Activated CD4-positive, alpha-beta T cell treated with anti-CD3 and anti-CD28 coated beads for 36 hours (primary cell): ENCODE measurements at regions not wholly inside any gene's neighbourhood (a gene's known extent, or its start where the extent isn't known, plus 50 kb on each side); places are given as distances from the start of the nearest gene placed in this dataset.

ENCODE experiments used
- ATAC-seq: fragments of 200-7000 bp; cut with Tn5 transposase; one replicate; pipeline ENCODE4 v1.10.0; 2021; ENCODE audit warnings: mild to moderate bottlenecking, moderate library complexity
- CTCF ChIA-PET: fragments of 350-600 bp; sonication (Branson Sonifier 250); formaldehyde crosslinking; loops from one replicate; lab custom pipeline; 2021; ENCODE audit warnings: antibody characterized with exemption; lab: Charles Lee
- POLR2A ChIA-PET: fragments of 350-600 bp; sonication (Branson Sonifier 250); formaldehyde crosslinking; loops from one replicate; lab custom pipeline; 2021; ENCODE audit warnings: antibody characterized with exemption, inconsistent platforms; lab: Charles Lee
- DNase-seq: peaks from one replicate; pipeline ENCODE4 v3.0.0-alpha.2; 2020
- H3K27ac Mint-ChIP-seq: one replicate; pipeline ENCODE4 v1.8.0; 2021; ENCODE audit warnings: mixed read lengths
- H3K27me3 Mint-ChIP-seq: one replicate; pipeline ENCODE4 v1.8.0; 2021; ENCODE audit warnings: mixed read lengths
- H3K36me3 Mint-ChIP-seq: one replicate; pipeline ENCODE4 v1.8.0; 2021; ENCODE audit warnings: low read depth, mixed read lengths
- H3K4me1 Mint-ChIP-seq: one replicate; pipeline ENCODE4 v1.8.0; 2021; ENCODE audit warnings: mixed read lengths
- H3K4me3 Mint-ChIP-seq: one replicate; pipeline ENCODE4 v1.8.0; 2021; ENCODE audit warnings: mild to moderate bottlenecking, moderate library complexity, mixed read lengths
- H3K9me3 Mint-ChIP-seq: one replicate; pipeline ENCODE4 v1.8.0; 2021; ENCODE audit warnings: low read depth, mixed read lengths
- intact Hi-C, 2 experiments: fragments of 100-400 bp; cut with DNase I in 1 of 2; cut with micrococcal nuclease in 1 of 2; formaldehyde crosslinking; loops; one replicate each; pipeline versions ENCODE4 v1.14.2 to v1.15.1; 2022 to 2024; cut with DNase I, micrococcal nuclease

GRCh38 chr2:39549718-39550464 is 112.8 kb upstream of the MAP4K3 start:
- Mint-ChIP-seq H3K9me3 (no peaks in the 10 kb centered on the region), H3K36me3 (no peaks in the 10 kb centered on the region), H3K4me1 (no peaks in the 10 kb centered on the region), H3K4me3 (no peak overlapping the region), H3K27me3 (peaks cover 3% of the 10 kb centered on the region), H3K27ac (no peak overlapping the region)
- CTCF ChIA-PET, result interaction anchor here (0.6 kb wide), 1 partner anchor 175 kb away, joined by 3 read pairs; no protein-coding TSS in a partner anchor
- ATAC-seq (no peak), DNase-seq (no peak)
- intact Hi-C loops, result no loop called here
- POLR2A ChIA-PET, result no interaction called here

DNA sequence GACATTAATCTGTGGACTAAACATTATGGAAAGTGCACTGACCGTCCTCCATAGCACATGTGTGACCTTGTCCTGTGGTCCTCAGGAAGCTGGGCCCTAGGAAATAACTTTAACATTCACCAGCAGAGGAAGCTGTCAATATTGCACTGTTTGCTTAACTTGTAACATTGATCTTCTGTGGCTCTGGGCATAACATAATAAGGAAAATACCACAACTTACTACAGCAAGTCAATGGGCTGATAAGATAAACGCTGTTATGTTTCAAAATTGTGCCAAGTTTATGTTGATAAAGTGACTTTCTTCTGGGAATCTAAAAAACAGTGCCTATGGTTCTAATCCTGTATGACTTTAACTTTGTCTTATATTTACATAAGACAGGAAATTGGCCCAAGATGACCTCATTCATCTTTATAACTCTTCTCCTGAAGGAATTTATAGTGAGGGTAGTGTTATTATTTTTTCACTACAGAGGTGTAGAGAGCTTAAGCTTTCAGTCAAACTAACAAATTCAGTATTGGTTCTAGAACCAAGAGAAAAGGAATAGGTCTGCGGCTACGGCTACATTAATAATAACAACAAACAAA is 113.7 kb upstream of the MAP4K3 start:
- Mint-ChIP-seq H3K4me3 (no peak overlapping the region), H3K36me3 (no peaks in the 10 kb centered on the region), H3K4me1 (no peaks in the 10 kb centered on the region), H3K9me3 (no peaks in the 10 kb centered on the region), H3K27ac (no peak overlapping the region), H3K27me3 (no peaks in the 10 kb centered on the region)
- DNase-seq, result no peak
- ChIA-PET POLR2A (no interaction called here), CTCF (no interaction called here)
- intact Hi-C loops, result no loop called here
- no peak for ATAC-seq

GRCh38 chr2:39558906-39559305 is 106.8 kb upstream of the TMEM178A start:
- ChIA-PET POLR2A (no interaction called here), CTCF (no interaction called here)

DNA sequence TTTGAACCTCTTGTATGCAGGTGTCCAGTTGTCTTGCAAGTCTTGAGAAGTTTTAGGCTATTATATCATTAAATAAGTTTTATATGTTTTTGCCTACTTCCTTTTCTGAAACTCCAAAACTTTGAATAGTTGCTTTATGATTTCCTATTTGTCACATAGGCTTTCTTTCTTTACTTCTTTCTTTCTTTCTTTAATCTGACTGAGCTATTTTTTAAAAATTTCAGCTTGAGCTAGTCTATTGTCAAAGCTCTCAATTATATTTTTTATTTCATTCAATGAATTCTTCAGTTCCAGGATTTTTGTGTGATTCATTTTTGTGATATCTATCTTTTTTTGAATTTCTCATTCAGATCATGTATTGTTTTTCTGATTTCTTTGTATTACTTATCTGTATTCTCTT is 102.1 kb upstream of the TMEM178A start:
- ATAC-seq (no peak), DNase-seq (no peak)
- Mint-ChIP-seq H3K4me1 (no peaks in the 10 kb centered on the region), H3K27me3 (no peaks in the 10 kb centered on the region), H3K4me3 (no peak overlapping the region), H3K36me3 (peaks cover 3% of the 10 kb centered on the region), H3K27ac (no peak overlapping the region), H3K9me3 (peaks cover 21% of the 10 kb centered on the region)
- ChIA-PET CTCF (no interaction called here), POLR2A (no interaction called here)
- intact Hi-C loops, result no loop called here

More at GRCh38 chr2:39558906-39559305, 106.8 kb upstream of the TMEM178A start:
- Mint-ChIP-seq H3K27me3 (no peaks in the 10 kb centered on the region), H3K36me3 (peaks cover 3% of the 10 kb centered on the region), H3K9me3 (peaks cover 18% of the 10 kb centered on the region), H3K27ac (no peak overlapping the region), H3K4me1 (no peaks in the 10 kb centered on the region), H3K4me3 (no peak overlapping the region)
- DNase-seq (no peak), ATAC-seq (no peak)
- intact Hi-C loops, result no loop called here

DNA sequence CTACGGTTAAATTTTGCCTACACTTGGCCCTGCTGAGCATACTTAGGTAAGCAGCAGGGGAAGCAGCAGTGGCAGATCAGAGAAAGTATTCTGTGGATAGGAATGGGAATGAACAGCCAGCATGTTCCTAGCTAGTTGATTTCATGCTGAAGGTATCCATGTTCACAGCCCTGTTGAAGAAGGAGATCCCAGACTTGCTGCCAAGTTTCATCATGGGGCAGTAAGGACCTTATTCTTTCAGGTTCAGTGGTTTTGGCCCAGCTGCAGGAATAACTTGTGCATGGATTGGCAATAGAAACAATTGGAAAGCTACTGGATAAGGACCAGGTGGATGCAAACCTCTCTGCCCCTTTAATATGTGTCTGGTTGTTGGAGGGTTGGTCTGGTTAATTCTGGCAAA is 98.2 kb upstream of the TMEM178A start:
- Mint-ChIP-seq H3K4me1 (no peaks in the 10 kb centered on the region), H3K27ac (no peak overlapping the region), H3K9me3 (peaks cover 16% of the 10 kb centered on the region), H3K4me3 (no peak overlapping the region), H3K27me3 (no peaks in the 10 kb centered on the region), H3K36me3 (peaks cover 3% of the 10 kb centered on the region)
- no peak for DNase-seq
- intact Hi-C loops, result no loop called here
- ChIA-PET CTCF (interaction anchor here (0.7 kb wide), 1 partner anchor 196 kb away, joined by 3 read pairs; no protein-coding TSS in a partner anchor), POLR2A (interaction anchor here (0.7 kb wide), 1 partner anchor 1145 kb away, joined by 3 read pairs; no protein-coding TSS in a partner anchor)
- no peak for ATAC-seq

GRCh38 chr2:39568116-39568515 is 97.6 kb upstream of the TMEM178A start:
- Mint-ChIP-seq H3K27me3 (no peaks in the 10 kb centered on the region), H3K4me3 (no peak overlapping the region), H3K36me3 (peaks cover 3% of the 10 kb centered on the region), H3K27ac (no peak overlapping the region), H3K9me3 (peaks cover 10% of the 10 kb centered on the region), H3K4me1 (no peaks in the 10 kb centered on the region)
- ChIA-PET POLR2A (no interaction called here), CTCF (no interaction called here)
- DNase-seq, result no peak
- intact Hi-C loops, result no loop called here
- no peak for ATAC-seq

DNA sequence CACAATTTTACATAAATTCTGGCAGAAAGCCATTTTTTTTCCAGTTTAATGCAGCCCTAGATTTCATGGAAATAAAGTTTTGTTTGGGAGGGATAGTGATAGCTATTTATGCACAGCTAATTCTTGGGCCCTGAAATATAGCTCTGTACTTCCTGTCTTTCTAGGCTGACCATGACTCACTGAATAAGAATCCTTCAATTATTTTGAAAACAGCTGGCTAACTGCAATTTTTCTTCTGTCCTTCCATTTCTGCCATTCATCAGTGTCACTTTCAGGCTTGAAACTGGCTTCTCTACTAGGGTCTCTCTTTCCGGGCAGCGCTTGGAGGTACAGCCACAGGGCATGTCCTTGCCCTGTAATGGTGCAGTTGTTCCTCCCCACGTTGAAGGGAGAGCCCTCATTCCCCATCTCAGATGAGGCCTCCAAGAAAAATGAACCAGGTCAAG is 97.1 kb upstream of the TMEM178A start:
- ChIA-PET CTCF (no interaction called here), POLR2A (no interaction called here)
- intact Hi-C loops, result no loop called here
- H3K4me1 Mint-ChIP-seq, result no peaks in the 10 kb centered on the region
- H3K9me3 Mint-ChIP-seq, result peaks cover 5% of the 10 kb centered on the region
- no peak overlapping the region for H3K27ac Mint-ChIP-seq
- DNase-seq (no peak), ATAC-seq (no peak)
- no peak overlapping the region for H3K4me3 Mint-ChIP-seq
- H3K36me3 Mint-ChIP-seq, result no peaks in the 10 kb centered on the region
- H3K27me3 Mint-ChIP-seq, result no peaks in the 10 kb centered on the region

DNA sequence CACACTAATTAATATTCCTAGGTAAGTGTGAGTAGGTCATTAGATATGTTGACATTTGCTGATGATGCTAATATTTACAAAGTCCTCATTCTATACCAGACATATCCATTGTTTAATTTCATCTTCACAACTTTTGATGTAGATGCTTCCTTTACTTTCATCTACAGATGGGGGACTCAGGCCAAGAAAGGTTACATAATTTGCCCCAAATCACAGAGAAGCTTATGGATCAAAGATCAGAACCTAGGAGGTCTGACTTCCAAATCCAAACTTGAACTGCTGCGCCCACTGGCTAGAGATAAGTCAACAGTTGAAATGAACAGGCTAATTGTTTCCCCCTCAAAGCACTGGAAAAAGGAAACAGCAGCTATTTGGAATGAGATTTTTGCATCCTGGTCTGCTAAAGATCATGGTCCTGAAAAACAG is 95.6 kb upstream of the TMEM178A start:
- Mint-ChIP-seq H3K27me3 (no peaks in the 10 kb centered on the region), H3K4me3 (no peak overlapping the region)

DNA sequence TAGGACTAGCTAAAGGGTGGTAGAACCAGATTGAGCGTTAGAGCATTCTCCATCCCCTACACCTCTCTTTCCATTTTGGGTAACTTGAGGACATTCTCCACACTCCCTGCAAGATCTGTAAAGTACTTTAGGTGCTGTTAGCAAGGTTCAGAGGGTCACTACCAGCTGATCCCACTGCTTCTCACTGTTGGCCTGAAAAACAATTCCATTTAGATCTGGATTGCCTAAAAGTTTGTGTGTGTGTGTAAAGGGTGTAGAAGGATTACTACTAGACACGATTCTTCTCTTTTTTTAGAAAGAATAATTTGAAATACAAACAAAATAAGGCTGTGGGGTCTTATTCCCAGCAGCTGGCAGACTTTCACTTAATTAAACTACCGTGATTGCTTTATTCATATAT is 95.1 kb upstream of the TMEM178A start:
- Mint-ChIP-seq H3K9me3 (no peaks in the 10 kb centered on the region), H3K4me3 (no peak overlapping the region), H3K36me3 (no peaks in the 10 kb centered on the region), H3K27me3 (no peaks in the 10 kb centered on the region), H3K4me1 (no peaks in the 10 kb centered on the region), H3K27ac (no peak overlapping the region)
- ChIA-PET POLR2A (no interaction called here), CTCF (no interaction called here)
- intact Hi-C loops, result no loop called here
- DNase-seq, result no peak
- no peak for ATAC-seq

More for the DNA sequence above, 95.6 kb upstream of the TMEM178A start:
- DNase-seq, result no peak
- no peaks in the 10 kb centered on the region for H3K9me3 Mint-ChIP-seq
- H3K4me1 Mint-ChIP-seq, result no peaks in the 10 kb centered on the region
- no peak for ATAC-seq
- intact Hi-C loops, result no loop called here
- no peaks in the 10 kb centered on the region for H3K36me3 Mint-ChIP-seq
- ChIA-PET POLR2A (no interaction called here), CTCF (interaction anchor here (0.6 kb wide), 1 partner anchor 22 kb away, joined by 3 read pairs; no protein-coding TSS in a partner anchor)
- H3K27ac Mint-ChIP-seq, result no peak overlapping the region

DNA sequence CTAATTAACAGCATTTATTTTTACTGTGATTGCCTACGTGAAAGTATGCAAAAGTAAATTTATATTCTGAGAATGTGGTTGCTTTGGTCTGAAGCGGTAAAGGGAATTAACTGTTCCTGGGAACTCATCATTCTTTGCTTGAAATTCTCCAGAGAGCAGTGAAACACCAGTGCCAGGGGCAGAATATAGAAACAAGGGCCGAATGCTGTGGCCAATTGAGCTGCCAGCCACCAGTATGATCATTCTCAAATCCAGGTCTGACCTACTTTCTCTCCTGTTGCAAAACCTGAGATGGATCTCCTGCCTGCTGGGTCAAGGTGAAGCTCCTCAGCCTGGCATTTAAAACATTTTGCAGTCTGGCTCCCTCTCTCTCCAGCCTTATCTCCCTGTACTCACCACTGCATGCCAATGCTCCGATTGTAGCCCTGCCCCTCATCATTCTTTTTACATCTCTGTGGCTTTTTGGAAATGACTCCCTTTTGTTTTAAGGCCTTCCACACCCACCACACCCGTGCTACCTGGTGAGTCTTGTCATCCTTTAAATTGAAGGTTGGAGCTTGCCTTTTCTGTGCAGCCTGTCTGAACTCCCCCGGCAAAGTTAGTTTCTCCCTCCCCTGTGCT is 94.5 kb upstream of the TMEM178A start:
- ChIA-PET POLR2A (no interaction called here), CTCF (no interaction called here)
- no peak for DNase-seq
- intact Hi-C loops, result no loop called here
- H3K9me3 Mint-ChIP-seq, result no peaks in the 10 kb centered on the region
- no peak for ATAC-seq
- no peaks in the 10 kb centered on the region for H3K4me1 Mint-ChIP-seq
- no peaks in the 10 kb centered on the region for H3K27me3 Mint-ChIP-seq
- H3K4me3 Mint-ChIP-seq, result no peak overlapping the region
- no peaks in the 10 kb centered on the region for H3K36me3 Mint-ChIP-seq
- no peak overlapping the region for H3K27ac Mint-ChIP-seq

- no peak overlapping the region for H3K4me3 Mint-ChIP-seq
- ChIA-PET POLR2A (no interaction called here), CTCF (no interaction called here)
- no peaks in the 10 kb centered on the region for H3K36me3 Mint-ChIP-seq
- no peaks in the 10 kb centered on the region for H3K4me1 Mint-ChIP-seq
- DNase-seq (no peak), ATAC-seq (no peak)
- no peaks in the 10 kb centered on the region for H3K27me3 Mint-ChIP-seq
- H3K27ac Mint-ChIP-seq, result no peak overlapping the region
- no peaks in the 10 kb centered on the region for H3K9me3 Mint-ChIP-seq
- intact Hi-C loops, result no loop called here
Observed at GRCh38 chr2:39573276-39573675, 92.4 kb upstream of the TMEM178A start.

DNA sequence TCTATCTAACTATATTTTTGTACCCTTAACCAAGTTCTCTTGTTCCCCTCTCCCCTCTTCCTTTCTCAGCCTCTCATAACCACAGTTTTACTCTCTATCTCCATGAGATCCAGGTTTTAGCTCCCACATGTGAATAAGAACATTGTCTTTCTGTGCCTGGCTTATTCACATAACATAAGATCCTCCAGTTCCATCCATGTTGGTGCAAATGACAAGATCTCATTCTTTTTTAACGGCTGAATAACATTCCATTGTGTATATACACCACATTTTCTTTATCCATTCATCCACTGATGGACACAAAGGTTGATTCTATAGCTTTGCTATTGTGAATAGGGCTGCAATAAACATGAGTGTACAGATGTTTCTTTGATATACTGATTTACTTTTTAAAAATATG is 83.9 kb upstream of the TMEM178A start:
- Mint-ChIP-seq H3K9me3 (peaks cover 2% of the 10 kb centered on the region), H3K36me3 (peaks cover 1% of the 10 kb centered on the region), H3K27me3 (peaks cover 5% of the 10 kb centered on the region), H3K4me1 (no peaks in the 10 kb centered on the region), H3K27ac (no peak overlapping the region), H3K4me3 (no peak overlapping the region)
- ChIA-PET POLR2A (no interaction called here), CTCF (no interaction called here)
- intact Hi-C loops, result no loop called here
- ATAC-seq (no peak), DNase-seq (no peak)
